ENCODE measurements at regions not wholly inside any gene's neighbourhood (a gene's known extent, or its start where the extent isn't known, plus 50 kb on each side); places are given as distances from the start of the nearest gene placed in this dataset.

DNA sequence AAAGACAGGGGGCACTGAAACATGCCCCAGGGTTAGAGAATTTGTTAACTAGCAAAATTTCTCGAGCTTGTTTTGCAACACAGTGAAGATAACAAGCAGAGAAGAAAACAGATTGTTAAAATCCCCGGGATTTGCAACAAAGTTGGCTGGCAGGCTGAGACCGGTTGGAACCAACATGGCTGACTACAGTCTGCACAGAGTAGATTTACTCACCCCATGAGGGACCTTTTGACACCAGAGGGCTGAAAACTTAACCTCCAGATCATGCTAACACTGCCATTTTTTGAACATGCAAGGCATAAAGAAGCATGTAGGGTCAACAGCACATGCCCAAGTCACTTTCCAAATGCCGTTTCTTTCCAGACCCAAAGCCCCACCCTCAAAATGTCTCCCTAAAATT is 95.2 kb upstream of the TMEM26 start:
- H4K20me1 ChIP-seq (ENCODE audit: control insufficient read depth, extremely low read depth, insufficient read depth, low read length): no peaks in the 10 kb centered on the region

DNA sequence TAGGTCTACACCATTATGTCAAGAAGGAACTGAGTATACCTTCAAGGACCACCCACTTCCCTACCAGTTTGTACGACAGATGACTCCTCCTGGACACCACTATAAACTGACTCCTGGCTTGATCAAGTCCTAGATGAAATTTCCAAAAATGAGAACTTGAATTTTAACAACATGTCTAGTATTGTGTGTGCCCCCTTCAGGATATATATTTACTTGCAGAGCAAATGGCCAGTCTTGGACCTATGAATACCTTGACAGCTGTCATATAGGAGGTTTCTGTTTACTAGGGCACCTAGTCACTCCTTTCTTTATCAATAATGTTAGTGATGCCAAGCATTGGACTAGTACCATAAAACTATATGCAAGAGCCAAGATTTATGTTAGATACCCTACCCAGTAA is 94.1 kb upstream of the TMEM26 start:
- TF ChIP-seq EZH2 (IDR thresholded peaks at IDR 0.05; ENCODE audit: low read length): no peak
- TF ChIP-seq, protein P1, sequence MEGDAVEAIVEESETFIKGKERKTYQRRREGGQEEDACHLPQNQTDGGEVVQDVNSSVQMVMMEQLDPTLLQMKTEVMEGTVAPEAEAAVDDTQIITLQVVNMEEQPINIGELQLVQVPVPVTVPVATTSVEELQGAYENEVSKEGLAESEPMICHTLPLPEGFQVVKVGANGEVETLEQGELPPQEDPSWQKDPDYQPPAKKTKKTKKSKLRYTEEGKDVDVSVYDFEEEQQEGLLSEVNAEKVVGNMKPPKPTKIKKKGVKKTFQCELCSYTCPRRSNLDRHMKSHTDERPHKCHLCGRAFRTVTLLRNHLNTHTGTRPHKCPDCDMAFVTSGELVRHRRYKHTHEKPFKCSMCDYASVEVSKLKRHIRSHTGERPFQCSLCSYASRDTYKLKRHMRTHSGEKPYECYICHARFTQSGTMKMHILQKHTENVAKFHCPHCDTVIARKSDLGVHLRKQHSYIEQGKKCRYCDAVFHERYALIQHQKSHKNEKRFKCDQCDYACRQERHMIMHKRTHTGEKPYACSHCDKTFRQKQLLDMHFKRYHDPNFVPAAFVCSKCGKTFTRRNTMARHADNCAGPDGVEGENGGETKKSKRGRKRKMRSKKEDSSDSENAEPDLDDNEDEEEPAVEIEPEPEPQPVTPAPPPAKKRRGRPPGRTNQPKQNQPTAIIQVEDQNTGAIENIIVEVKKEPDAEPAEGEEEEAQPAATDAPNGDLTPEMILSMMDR (optimal IDR thresholded peaks at IDR 0.05 in 1 of 3, IDR thresholded peaks at IDR 0.05 in 1 of 3, conservative IDR thresholded peaks at IDR 0.05 in 1 of 3; ENCODE audit: extremely low read depth in 1 of 3, insufficient read depth in 2 of 3, low read length in 3 of 3): no peak
- Histone ChIP-seq H3K4me3 (ENCODE audit: control insufficient read depth in 2 of 3, extremely low read depth in 1 of 3, insufficient read depth in 2 of 3, low read depth in 1 of 3, low read length in 3 of 3) (no peak overlapping the region), H3K27me3 (ENCODE audit: control insufficient read depth, extremely low read depth, insufficient read depth, low read length) (no peaks in the 10 kb centered on the region), H3K79me2 (ENCODE audit: control insufficient read depth, insufficient read depth, low read length) (no peaks in the 10 kb centered on the region), H3K36me3 (ENCODE audit: control insufficient read depth in 2 of 2, extremely low read depth in 1 of 2, insufficient read depth in 2 of 2, low read length in 2 of 2) (no peaks in the 10 kb centered on the region), H3K4me1 (ENCODE audit: control insufficient read depth, extremely low read depth, insufficient read depth, low read length) (no peaks in the 10 kb centered on the region), H3K9me1 (ENCODE audit: control insufficient read depth, extremely low read depth, insufficient read depth, low read length) (no peaks in the 10 kb centered on the region), H3K9me3 (ENCODE audit: control insufficient read depth, low read depth, low read length) (no peaks in the 10 kb centered on the region), H3K4me2 (ENCODE audit: control insufficient read depth, extremely low read depth, insufficient read depth, low read depth, low read length) (no peak overlapping the region), H2AFZ (ENCODE audit: control insufficient read depth, low read length) (no peak overlapping the region), H4K20me1 (ENCODE audit: control insufficient read depth, extremely low read depth, insufficient read depth, low read length) (no peaks in the 10 kb centered on the region), H3K9ac (ENCODE audit: control insufficient read depth, extremely low read depth, insufficient read depth, low read length) (no peak overlapping the region), H3K27ac (ENCODE audit: control insufficient read depth, insufficient read depth, low read length) (no peak overlapping the region)
- FAIRE-seq: no peak
- DNase-seq (ENCODE audit: low read depth, low spot score): no peak
- dilution Hi-C loops (cut with MboI; ENCODE audit: extremely low pct_ligation_motif_present, low sequenced_read_pairs): no loop called here

More for the DNA sequence above, 95.2 kb upstream of the TMEM26 start:
- Histone ChIP-seq H3K9ac (ENCODE audit: control insufficient read depth, extremely low read depth, insufficient read depth, low read length) (no peak overlapping the region), H3K9me1 (ENCODE audit: control insufficient read depth, extremely low read depth, insufficient read depth, low read length) (no peaks in the 10 kb centered on the region), H3K4me2 (ENCODE audit: control insufficient read depth, extremely low read depth, insufficient read depth, low read depth, low read length) (no peak overlapping the region), H3K36me3 (ENCODE audit: control insufficient read depth in 2 of 2, extremely low read depth in 1 of 2, insufficient read depth in 2 of 2, low read length in 2 of 2) (no peaks in the 10 kb centered on the region), H3K27ac (ENCODE audit: control insufficient read depth, insufficient read depth, low read length) (no peak overlapping the region), H3K4me3 (ENCODE audit: control insufficient read depth in 2 of 3, extremely low read depth in 1 of 3, insufficient read depth in 2 of 3, low read depth in 1 of 3, low read length in 3 of 3) (no peak overlapping the region), H3K9me3 (ENCODE audit: control insufficient read depth, low read depth, low read length) (no peaks in the 10 kb centered on the region), H3K27me3 (ENCODE audit: control insufficient read depth, extremely low read depth, insufficient read depth, low read length) (no peaks in the 10 kb centered on the region), H2AFZ (ENCODE audit: control insufficient read depth, low read length) (no peak overlapping the region), H3K4me1 (ENCODE audit: control insufficient read depth, extremely low read depth, insufficient read depth, low read length) (no peaks in the 10 kb centered on the region), H3K79me2 (ENCODE audit: control insufficient read depth, insufficient read depth, low read length) (no peaks in the 10 kb centered on the region)
- TF ChIP-seq, protein P1 (optimal IDR thresholded peaks at IDR 0.05 in 1 of 3, IDR thresholded peaks at IDR 0.05 in 1 of 3, conservative IDR thresholded peaks at IDR 0.05 in 1 of 3; ENCODE audit: extremely low read depth in 1 of 3, insufficient read depth in 2 of 3, low read length in 3 of 3): no peak
- no peak for TF ChIP-seq EZH2 (IDR thresholded peaks at IDR 0.05; ENCODE audit: low read length)
- dilution Hi-C loops (cut with MboI; ENCODE audit: extremely low pct_ligation_motif_present, low sequenced_read_pairs): no loop called here
- no peak for FAIRE-seq
- no peak for DNase-seq (ENCODE audit: low read depth, low spot score)
